OCI-LY3 (cell line): ENCODE measurements at regions not wholly inside any gene's neighbourhood (a gene's known extent, or its start where the extent isn't known, plus 50 kb on each side); places are given as distances from the start of the nearest gene placed in this dataset.
"Not testable (repeated sequence)": the region's sequence is repeated elsewhere in the genome, so short reads cannot be mapped to it uniquely, and the experiment has no call there.

ENCODE experiments used
- H2AFZ ChIP-seq: fragments of 200-600, 300-600 bp; shearing (Covaris generic); 2 replicates; pipeline ENCODE4 v1.6.0; 2014; ENCODE audit warnings: antibody characterized with exemption, low read depth, low read length
- H3K27ac ChIP-seq: fragments of 200-600, 300-600 bp; sonication (generic); 2 replicates; pipeline ENCODE4 v1.5.1; 2014; ENCODE audit warnings: mild to moderate bottlenecking, low read length, moderate library complexity, mixed read lengths
- H3K27me3 ChIP-seq: fragments of 200-600, 300-600 bp; sonication (generic); 2 replicates; pipeline ENCODE4 v1.6.1; 2014; ENCODE audit warnings: low read depth, low read length, mixed read lengths
- H3K36me3 ChIP-seq: fragments of 200-600, 300-600 bp; sonication (generic); replicated peaks from 2 replicates; pipeline ENCODE3; 2014; ENCODE audit warnings: low read depth, low read length, mixed read lengths
- H3K4me1 ChIP-seq: fragments of 300-600, 200-600 bp; sonication (generic); 2 replicates; pipeline ENCODE4 v1.6.1; 2014; ENCODE audit warnings: low read length, mixed read lengths
- H3K4me2 ChIP-seq: fragments of 200-600, 300-600 bp; sonication (generic); 2 replicates; pipeline ENCODE4 v1.6.1; 2014; ENCODE audit warnings: low read length, mixed read lengths
- H3K4me3 ChIP-seq: fragments of 300-600, 200-600 bp; sonication (generic); 2 replicates; pipeline ENCODE4 v1.5.1; 2014; ENCODE audit warnings: antibody characterized with exemption, mild to moderate bottlenecking, low read length, moderate library complexity
- H3K79me2 ChIP-seq: fragments of 300-600, 200-600 bp; shearing (Covaris generic); 2 replicates; pipeline ENCODE4 v1.6.1; 2014; ENCODE audit warnings: mild to moderate bottlenecking, low read length, mixed read lengths
- H3K9ac ChIP-seq: fragments of 300-600, 200-600 bp; shearing (Covaris generic); 2 replicates; pipeline ENCODE4 v1.6.0; 2014; ENCODE audit warnings: mild to moderate bottlenecking, low read length, moderate library complexity
- H3K9me3 ChIP-seq: fragments of 200-600, 300-600 bp; shearing (Covaris generic); 2 replicates; pipeline ENCODE4 v1.6.1; 2014; ENCODE audit warnings: low read length, mixed read lengths; ENCODE audit not compliant: insufficient read depth
- H4K20me1 ChIP-seq: fragments of 200-600, 300-600 bp; sonication (generic); 2 replicates; pipeline ENCODE4 v1.6.1; 2016; ENCODE audit warnings: low read length, mixed read lengths; ENCODE audit not compliant: insufficient read depth
- CTCF ChIP-seq: fragments of 200-600, 300-600 bp; sonication (generic); IDR thresholded peaks from 2 replicates; pipeline ENCODE4 v1.5.1; 2014; ENCODE audit warnings: antibody characterized with exemption, low read length, low read depth
- EZH2phosphoT487 ChIP-seq: fragments of 200-600 bp; shearing (Covaris generic); IDR thresholded peaks from 2 replicates; pipeline ENCODE4 v1.6.1; 2018; ENCODE audit warnings: antibody characterized with exemption, mixed run types, low read depth

- Histone ChIP-seq H3K4me1 (no peaks in the 10 kb centered on the region), H3K4me3 (no peak overlapping the region), H3K79me2 (no peaks in the 10 kb centered on the region), H2AFZ (no peak overlapping the region), H3K27me3 (peaks cover 31% of the 10 kb centered on the region), H3K9me3 (no peaks in the 10 kb centered on the region), H4K20me1 (no peaks in the 10 kb centered on the region), H3K4me2 (no peak overlapping the region), H3K27ac (no peak overlapping the region), H3K9ac (no peak overlapping the region), H3K36me3 (no peaks in the 10 kb centered on the region)
- TF ChIP-seq CTCF: no peak
- TF ChIP-seq EZH2phosphoT487: no peak
These were observed 115.7 kb upstream of the FHL2 start for GRCh38 chr2:105514576-105514975.

GRCh38 chr2:105510761-105511528 is 112.1 kb upstream of the FHL2 start:
- Histone ChIP-seq H3K27ac (no peak overlapping the region), H3K36me3 (no peaks in the 10 kb centered on the region), H3K27me3 (peaks cover 34% of the 10 kb centered on the region), H3K4me1 (no peaks in the 10 kb centered on the region), H3K4me2 (no peak overlapping the region), H3K9ac (no peak overlapping the region), H3K79me2 (no peaks in the 10 kb centered on the region), H3K9me3 (no peaks in the 10 kb centered on the region), H3K4me3 (no peak overlapping the region), H4K20me1 (no peaks in the 10 kb centered on the region), H2AFZ (no peak overlapping the region)
- TF ChIP-seq EZH2phosphoT487 (no peak), CTCF (no peak)

GRCh38 chr2:105509269-105510086 is 110.6 kb upstream of the FHL2 start:
- Histone ChIP-seq H4K20me1 (no peaks in the 10 kb centered on the region), H3K9me3 (no peaks in the 10 kb centered on the region), H3K27ac (no peak overlapping the region), H3K4me2 (no peak overlapping the region), H3K9ac (no peak overlapping the region), H3K4me3 (no peak overlapping the region), H3K4me1 (no peaks in the 10 kb centered on the region), H3K79me2 (no peaks in the 10 kb centered on the region), H2AFZ (no peak overlapping the region), H3K27me3 (peaks cover 31% of the 10 kb centered on the region), H3K36me3 (no peaks in the 10 kb centered on the region)
- TF ChIP-seq EZH2phosphoT487 (no peak), CTCF (no peak)

- H3K79me2 ChIP-seq, H3K36me3 ChIP-seq, H3K9ac ChIP-seq, H2AFZ ChIP-seq, H3K4me3 ChIP-seq, H3K9me3 ChIP-seq, H3K27ac ChIP-seq, H4K20me1 ChIP-seq, H3K4me1 ChIP-seq, H3K4me2 ChIP-seq: not testable (repeated sequence)
- H3K27me3 ChIP-seq: peaks cover 13% of the 10 kb centered on the region; the same call in 1 of the 2 replicates
These were observed 108.0 kb upstream of the FHL2 start for GRCh38 chr2:105506860-105507259.
